T-cell (primary cell): ENCODE measurements at regions not wholly inside any gene's neighbourhood (a gene's known extent, or its start where the extent isn't known, plus 50 kb on each side); places are given as distances from the start of the nearest gene placed in this dataset.
"Not testable (repeated sequence)": the region's sequence is repeated elsewhere in the genome, so short reads cannot be mapped to it uniquely, and the experiment has no call there.

Experiments
- ATAC-seq, 4 experiments: fragments of 200-7000 bp in 3 of 4; fragments of 150-1000 bp in 1 of 4; cut with Tn5 transposase; replicated peaks in 1 of 4; 1 replicate in 3 of 4; 2 replicates in 1 of 4; pipeline ENCODE4 v1.10.0; 2021; ENCODE audit warnings: moderate library complexity in 3 of 4, mild to moderate bottlenecking in 2 of 4, moderate number of reproducible peaks in 1 of 4
- CTCF ChIA-PET, 2 donors: fragments of 300-600 bp; sonication (Branson Sonifier 250); formaldehyde crosslinking; loops; one replicate each; lab custom pipeline; 2022; ENCODE audit warnings: antibody characterized with exemption in 2 of 2; lab: Charles Lee
- POLR2A ChIA-PET, 2 donors: fragments of 300-600 bp; sonication (Branson Sonifier 250); formaldehyde crosslinking; loops; one replicate each; lab custom pipeline; 2022; ENCODE audit warnings: antibody characterized with exemption in 2 of 2; lab: Charles Lee
- DNase-seq, 35 experiments: peaks; one replicate each; pipeline versions ENCODE4 v3.0.0 to v3.0.0-alpha.2; 2013 to 2023
- H3K27ac ChIP-seq: one replicate; pipeline ENCODE4 v1.5.1; 2013; ENCODE audit warnings: low read length
- H3K27me3 ChIP-seq, 2 experiments: replicated peaks in 1 of 2; 1 replicate in 1 of 2; 2 replicates in 1 of 2; pipeline versions ENCODE4 v1.6.1 to v1.7.0; 2013; ENCODE audit warnings: low read length in 1 of 2, mixed read lengths in 1 of 2; ENCODE audit not compliant: control insufficient read depth in 2 of 2, insufficient read depth in 2 of 2; ENCODE audit errors: extremely low read depth in 1 of 2
- H3K36me3 ChIP-seq, 2 donors: 1 replicate in 1 of 2; 2 replicates in 1 of 2; pipeline versions ENCODE4 v1.6.1 to v1.7.0; 2013; ENCODE audit warnings: low read length in 1 of 2; ENCODE audit not compliant: control insufficient read depth in 2 of 2, insufficient read depth in 1 of 2; ENCODE audit errors: extremely low read depth in 1 of 2
- H3K4me1 ChIP-seq, 2 experiments: 1 replicate in 1 of 2; 2 replicates in 1 of 2; pipeline versions ENCODE4 v1.6.1 to v1.7.0; 2013; ENCODE audit warnings: low read length in 2 of 2, mixed read lengths in 1 of 2; ENCODE audit not compliant: insufficient read depth in 2 of 2, control insufficient read depth in 1 of 2; ENCODE audit errors: extremely low read depth in 1 of 2
- H3K4me3 ChIP-seq, 2 donors: 1 replicate in 1 of 2; 2 replicates in 1 of 2; pipeline versions ENCODE4 v1.5.1 to v1.7.0; 2013; ENCODE audit warnings: mild to moderate bottlenecking in 2 of 2, low read length in 1 of 2, moderate library complexity in 1 of 2; ENCODE audit not compliant: control insufficient read depth in 1 of 2; ENCODE audit errors: extremely low read depth in 1 of 2
- H3K9me3 ChIP-seq: 2 replicates; pipeline ENCODE4 v1.7.0; 2013
- H3K27ac Mint-ChIP-seq, 2 donors: one replicate each; pipeline ENCODE4 v1.8.0; 2020 to 2021; ENCODE audit warnings: mild to moderate bottlenecking in 2 of 2, mixed read lengths in 2 of 2
- H3K27me3 Mint-ChIP-seq, 2 donors: one replicate each; pipeline ENCODE4 v1.8.0; 2021 to 2022; ENCODE audit warnings: mixed read lengths in 2 of 2
- H3K36me3 Mint-ChIP-seq: one replicate; pipeline ENCODE4 v1.8.0; 2021; ENCODE audit warnings: mixed read lengths
- H3K4me1 Mint-ChIP-seq, 3 donors: one replicate each; pipeline ENCODE4 v1.8.0; 2020 to 2022; ENCODE audit warnings: mixed read lengths in 3 of 3, mild to moderate bottlenecking in 1 of 3
- H3K4me3 Mint-ChIP-seq, 3 donors: one replicate each; pipeline ENCODE4 v1.8.0; 2020 to 2022; ENCODE audit warnings: mild to moderate bottlenecking in 3 of 3, mixed read lengths in 3 of 3, moderate library complexity in 3 of 3
- H3K9me3 Mint-ChIP-seq, 3 donors: one replicate each; pipeline ENCODE4 v1.8.0; 2020 to 2022; ENCODE audit warnings: mixed read lengths in 3 of 3
- WGBS: methylation state at CpG from one replicate; pipeline ENCODE4 v1.1.5; 2013; ENCODE audit warnings: missing lambda C conversion rate; ENCODE audit not compliant: insufficient coverage; 5-methylcytosine and 5-hydroxymethylcytosine counted together

- H3K4me3 Mint-ChIP-seq, H3K36me3 Mint-ChIP-seq, H3K9me3 ChIP-seq, H3K27me3 Mint-ChIP-seq, H3K27ac ChIP-seq, H3K4me1 Mint-ChIP-seq, H3K27ac Mint-ChIP-seq, DNase-seq, H3K4me1 ChIP-seq, H3K27me3 ChIP-seq, H3K36me3 ChIP-seq, H3K9me3 Mint-ChIP-seq, ATAC-seq, H3K4me3 ChIP-seq, POLR2A ChIA-PET, CTCF ChIA-PET: not testable (repeated sequence)
- 92% methylated on average over 2 of the region's 6 CpGs for WGBS
These were observed 140.1 kb downstream of the ARRDC4 start for GRCh38 chr15:98100606-98101005.

- H3K4me1 ChIP-seq = no peaks in the 10 kb centered on the region
- no peaks in the 10 kb centered on the region for H3K36me3 Mint-ChIP-seq
- H3K4me1 Mint-ChIP-seq = no peaks in the 10 kb centered on the region
- no peaks in the 10 kb centered on the region for H3K9me3 Mint-ChIP-seq
- H3K36me3 ChIP-seq = no peaks in the 10 kb centered on the region
- H3K27ac Mint-ChIP-seq = no peak overlapping the region
- H3K27me3 Mint-ChIP-seq = peaks cover 0 to 2% of the 10 kb centered on the region in 2 donors
- DNase-seq = no peak
- no peak overlapping the region for H3K27ac ChIP-seq
- no peak overlapping the region for H3K4me3 ChIP-seq
- peaks cover 0 to under 1% of the 10 kb centered on the region in 2 experiments for H3K27me3 ChIP-seq
- CTCF ChIA-PET = interaction anchor here in 1 of 2 donors (1.1 kb wide), 1 partner anchor 204 kb away, joined by 10 read pairs; no protein-coding TSS in a partner anchor
- ATAC-seq = no peak
- H3K4me3 Mint-ChIP-seq = no peak overlapping the region
- POLR2A ChIA-PET = no interaction called here
- 50% methylated on average over 2 of the region's 6 CpGs for WGBS
- no peaks in the 10 kb centered on the region for H3K9me3 ChIP-seq
These were observed 143.1 kb downstream of the ARRDC4 start for GRCh38 chr15:98103570-98103969.

- H3K36me3 Mint-ChIP-seq, H3K27me3 ChIP-seq, DNase-seq, H3K27me3 Mint-ChIP-seq, H3K4me1 ChIP-seq, POLR2A ChIA-PET, H3K9me3 Mint-ChIP-seq, H3K4me1 Mint-ChIP-seq, H3K36me3 ChIP-seq, ATAC-seq, H3K27ac ChIP-seq, H3K4me3 Mint-ChIP-seq, H3K9me3 ChIP-seq, H3K27ac Mint-ChIP-seq, H3K4me3 ChIP-seq, CTCF ChIA-PET: not testable (repeated sequence)
- WGBS = 90% methylated on average over 30 of the region's 53 CpGs
These were observed 144.1 kb downstream of the ARRDC4 start for GRCh38 chr15:98104386-98105151.

GRCh38 chr15:98106615-98107194 lies 146.2 kb downstream of the ARRDC4 start:
- H3K36me3 ChIP-seq, DNase-seq, H3K4me3 ChIP-seq, H3K36me3 Mint-ChIP-seq, H3K4me1 Mint-ChIP-seq, H3K27ac ChIP-seq, POLR2A ChIA-PET, H3K4me3 Mint-ChIP-seq, H3K4me1 ChIP-seq, H3K9me3 Mint-ChIP-seq, H3K27me3 Mint-ChIP-seq, H3K27ac Mint-ChIP-seq, ATAC-seq, H3K9me3 ChIP-seq, H3K27me3 ChIP-seq, CTCF ChIA-PET: not testable (repeated sequence)
- WGBS = no CpG with 5 or more reads among the region's 10 CpGs

GRCh38 chr15:98111806-98112205 lies 151.3 kb downstream of the ARRDC4 start:
- Mint-ChIP-seq H3K9me3 (peaks cover 0 to 4% (median 0%) of the 10 kb centered on the region in 3 donors), H3K4me1 (no peaks in the 10 kb centered on the region), H3K36me3 (no peaks in the 10 kb centered on the region), H3K27ac (no peak overlapping the region), H3K4me3 (no peak overlapping the region), H3K27me3 (peaks cover 5 to 7% of the 10 kb centered on the region in 2 donors)
- 40% methylated on average over 1 of the region's 3 CpGs for WGBS
- no peak overlapping the region for H3K27ac ChIP-seq
- ATAC-seq (no peak), DNase-seq (no peak)
- POLR2A ChIA-PET = no interaction called here
- no peak overlapping the region for H3K4me3 ChIP-seq
- no peaks in the 10 kb centered on the region for H3K9me3 ChIP-seq
- H3K4me1 ChIP-seq = no peaks in the 10 kb centered on the region
- H3K36me3 ChIP-seq = no peaks in the 10 kb centered on the region
- H3K27me3 ChIP-seq = peaks cover 0 to 3% of the 10 kb centered on the region in 2 experiments
- CTCF ChIA-PET = no interaction called here

- DNase-seq = no peak
- no peak for ATAC-seq
- WGBS = 94% methylated on average over 4 of the region's 5 CpGs
- POLR2A ChIA-PET = no interaction called here
- Mint-ChIP-seq H3K4me1 (no peaks in the 10 kb centered on the region), H3K9me3 (peaks cover 0 to 4% (median 0%) of the 10 kb centered on the region in 3 donors), H3K27ac (no peak overlapping the region), H3K27me3 (peaks cover 5% of the 10 kb centered on the region in 2 donors), H3K36me3 (no peaks in the 10 kb centered on the region), H3K4me3 (no peak overlapping the region)
- H3K27me3 ChIP-seq = peaks cover 0 to 3% of the 10 kb centered on the region in 2 experiments
- H3K27ac ChIP-seq = no peak overlapping the region
- no peaks in the 10 kb centered on the region for H3K9me3 ChIP-seq
- no peaks in the 10 kb centered on the region for H3K4me1 ChIP-seq
- CTCF ChIA-PET = interaction anchor here in 1 of 2 donors (0.8 kb wide), 1 partner anchor 81 kb away, joined by 3 read pairs; no protein-coding TSS in a partner anchor
- no peak overlapping the region for H3K4me3 ChIP-seq
- H3K36me3 ChIP-seq = no peaks in the 10 kb centered on the region
These were observed 152.8 kb downstream of the ARRDC4 start for GRCh38 chr15:98113327-98113726.
